ENCODE measurements at regions not wholly inside any gene's neighbourhood (a gene's known extent, or its start where the extent isn't known, plus 50 kb on each side); places are given as distances from the start of the nearest gene placed in this dataset.

GRCh38 chr12:28104903-28105864 is 85.1 kb upstream of the CCDC91 start:
- Histone ChIP-seq H3K4me3 (no peak overlapping the region), H3K9me3 (no peaks in the 10 kb centered on the region), H3K27ac (no peak overlapping the region), H3K4me2 (no peak overlapping the region), H3K4me1 (no peaks in the 10 kb centered on the region)
- FAIRE-seq, result no peak
- no peak for ATAC-seq
- WGBS (ENCODE audit: missing lambda C conversion rate), result 95% methylated on average over 3 of the region's 3 CpGs
- POLR2A ChIA-PET, result no interaction called here
- DNase-seq (ENCODE audit: low read depth in 1 of 2, low spot score in 1 of 2), result no peak
- CTCF ChIA-PET, result no interaction called here
- TF ChIP-seq FOXS1 (CRISPR knock-in tag; IDR thresholded peaks at IDR 0.05) (no peak), MAX (IDR thresholded peaks at IDR 0.05) (no peak), POLR2A (IDR thresholded peaks at IDR 0.05; ENCODE audit: low read length) (no peak)

- ChIA-PET CTCF (no interaction called here), POLR2A (no interaction called here)
- DNase-seq (ENCODE audit: low read depth in 1 of 2, low spot score in 1 of 2), result no peak
- WGBS (ENCODE audit: missing lambda C conversion rate), result 15% methylated on average over 2 of the region's 2 CpGs
- H3K9me3 ChIP-seq, result no peaks in the 10 kb centered on the region
- no peak overlapping the region for H3K4me2 ChIP-seq
- no peaks in the 10 kb centered on the region for H3K4me1 ChIP-seq
- no peak overlapping the region for H3K4me3 ChIP-seq
- no peak for ATAC-seq
- no peak overlapping the region for H3K27ac ChIP-seq
- no peak for FAIRE-seq
- TF ChIP-seq SMC3 (IDR thresholded peaks at IDR 0.05) (no peak), EP300 (IDR thresholded peaks at IDR 0.05) (no peak), HOXB5 (CRISPR knock-in tag; IDR thresholded peaks at IDR 0.05) (no peak), FOXS1 (CRISPR knock-in tag; IDR thresholded peaks at IDR 0.05) (no peak), ZFP36 (IDR thresholded peaks at IDR 0.05; ENCODE audit: borderline replicate concordance, partially characterized antibody) (no peak), POLR2AphosphoS2 (conservative IDR thresholded peaks at IDR 0.05; ENCODE audit: low read length) (no peak), CBX8 (IDR thresholded peaks at IDR 0.05) (no peak), GATA3 (IDR thresholded peaks at IDR 0.05; ENCODE audit: borderline replicate concordance) (no peak)
These were observed 82.6 kb upstream of the CCDC91 start for GRCh38 chr12:28107679-28108078.

- no peak for DNase-seq (ENCODE audit: low read depth in 1 of 2, low spot score in 1 of 2)
- FAIRE-seq, result no peak
- Histone ChIP-seq H3K4me2 (no peak overlapping the region), H3K4me3 (no peak overlapping the region), H3K9me3 (no peaks in the 10 kb centered on the region), H3K27ac (no peak overlapping the region), H3K4me1 (no peaks in the 10 kb centered on the region)
- CTCF ChIA-PET, result interaction anchor here (1.1 kb wide), 1 partner anchor 12 kb away, joined by 3 read pairs; no protein-coding TSS in a partner anchor
- no peak for ATAC-seq
- POLR2A ChIA-PET, result no interaction called here
- no peak for TF ChIP-seq HES2 (IDR thresholded peaks at IDR 0.05)
- no peak for TF ChIP-seq EHMT2 (IDR thresholded peaks at IDR 0.05; ENCODE audit: low read depth)
- TF ChIP-seq CHD4 (IDR thresholded peaks at IDR 0.05; ENCODE audit: borderline replicate concordance), result no peak
- no peak for TF ChIP-seq KDM5A (IDR thresholded peaks at IDR 0.05)
- TF ChIP-seq MAX (IDR thresholded peaks at IDR 0.05), result no peak
- TF ChIP-seq GATA3 (IDR thresholded peaks at IDR 0.05; ENCODE audit: borderline replicate concordance), result no peak
- TF ChIP-seq BCL3 (IDR thresholded peaks at IDR 0.05), result no peak
- no peak for TF ChIP-seq ATOH8 (CRISPR knock-in tag; IDR thresholded peaks at IDR 0.05; ENCODE audit: low read depth)
- TF ChIP-seq FOSL2 (IDR thresholded peaks at IDR 0.05), result no peak
- TF ChIP-seq FOSL2 (CRISPR knock-in tag; IDR thresholded peaks at IDR 0.05), result no peak
- TF ChIP-seq PHF8 (IDR thresholded peaks at IDR 0.05; ENCODE audit: borderline replicate concordance, low read depth), result no peak
- TF ChIP-seq MYC (IDR thresholded peaks at IDR 0.05; ENCODE audit: borderline replicate concordance, low read length), result no peak
- no peak for TF ChIP-seq FOSB (CRISPR knock-in tag; IDR thresholded peaks at IDR 0.05)
- WGBS (ENCODE audit: missing lambda C conversion rate), result 80% methylated on average over 1 of the region's 1 CpG
These were observed 81.7 kb upstream of the CCDC91 start for GRCh38 chr12:28108599-28108998.
